HepG2 (cell line): ENCODE measurements at regions not wholly inside any gene's neighbourhood (a gene's known extent, or its start where the extent isn't known, plus 50 kb on each side); places are given as distances from the start of the nearest gene placed in this dataset.
A peak's percentile ranks its signal among the peaks of the same experiment; 100 is the strongest.

ENCODE experiments used
- ATAC-seq: fragments of 200-7000 bp; cut with Tn5 transposase; 3 replicates; pipeline ENCODE4 v1.9.1; 2020; ENCODE audit warnings: mild to moderate bottlenecking, moderate library complexity
- BruUV-seq: library from RNA; stranded (reverse); fragments of 400-500 nt; replicated peaks from 2 replicates; lab custom pipeline; 2021; lab: Mats Ljungman, UMichigan
- CTCF ChIA-PET: fragments of 300-600 bp; formaldehyde crosslinking; extraction: SDS; loops from one replicate; lab custom pipeline; 2021; ENCODE audit warnings: low total read pairs, inconsistent platforms, low intra/inter-chr PET ratio; lab: Yijun Ruan, JAX
- POLR2A ChIA-PET: fragments of 350-600 bp; sonication (Branson Sonifier 250); formaldehyde crosslinking; loops from one replicate; lab custom pipeline; 2020; ENCODE audit warnings: antibody characterized with exemption, inconsistent platforms; lab: Yijun Ruan, JAX
- DNase-seq: peaks from one replicate; pipeline ENCODE4 v3.0.0-alpha.2; 2015; ENCODE audit warnings: low spot score
- FAIRE-seq: peaks from 3 replicates; lab custom pipeline; 2011; peaks lifted over from hg19 to GRCh38; lab: Jason Lieb, UNC
- H2AFZ ChIP-seq: one replicate; pipeline ENCODE4 v1.6.1; 2011; ENCODE audit warnings: low read length, inconsistent platforms
- H3K27ac ChIP-seq: fragments of 300-600 bp; 3 replicates; pipeline ENCODE4 v1.8.0; 2011; ENCODE audit warnings: mixed run types, mild to moderate bottlenecking, mixed read lengths, low read length, inconsistent platforms; ENCODE audit not compliant: insufficient read depth; ENCODE audit errors: extremely low read length
- H3K27me3 ChIP-seq, 2 experiments: fragments of 200-600 bp in 1 of 2; 2 replicates in 1 of 2; 3 replicates in 1 of 2; pipeline versions ENCODE4 v1.6.0 to v1.8.0; 2011; ENCODE audit warnings: low read length in 2 of 2, mild to moderate bottlenecking in 2 of 2, moderate library complexity in 2 of 2, inconsistent platforms in 1 of 2; ENCODE audit not compliant: insufficient read depth in 2 of 2, control insufficient read depth in 1 of 2
- H3K36me3 ChIP-seq, 2 experiments: fragments of 200-600 bp in 1 of 2; replicated peaks in 1 of 2; 2 replicates in 1 of 2; 3 replicates in 1 of 2; pipeline versions ENCODE4 v1.5.1 to v1.8.0; 2011; ENCODE audit warnings: low read length in 2 of 2, inconsistent platforms in 1 of 2; ENCODE audit not compliant: insufficient read depth in 2 of 2, control insufficient read depth in 1 of 2
- H3K4me1 ChIP-seq: 2 replicates; pipeline ENCODE4 v1.5.1; 2012; ENCODE audit warnings: low read length, inconsistent platforms; ENCODE audit not compliant: insufficient read depth
- H3K4me2 ChIP-seq: 2 replicates; pipeline ENCODE4 v1.6.0; 2011; ENCODE audit warnings: low read depth, low read length, inconsistent platforms
- H3K4me3 ChIP-seq, 3 experiments: fragments of 200-600 bp in 1 of 3; sonication (generic), shearing (Covaris generic) in 1 of 3; replicated peaks in 1 of 3; 2 replicates each; pipeline ENCODE4 v1.5.1; 2011 to 2016; ENCODE audit warnings: low read length in 3 of 3, inconsistent platforms in 2 of 3, low read depth in 2 of 3, mild to moderate bottlenecking in 2 of 3, control low read depth in 1 of 3, mixed read lengths in 1 of 3; ENCODE audit not compliant: insufficient read depth in 1 of 3
- H3K79me2 ChIP-seq: one replicate; pipeline ENCODE4 v1.6.1; 2011; ENCODE audit warnings: low read length, inconsistent platforms; ENCODE audit not compliant: insufficient read depth
- H3K9ac ChIP-seq: 2 replicates; pipeline ENCODE4 v1.6.0; 2011; ENCODE audit warnings: mild to moderate bottlenecking, low read depth, low read length, inconsistent platforms; ENCODE audit not compliant: insufficient read depth
- H3K9me3 ChIP-seq: 2 replicates; pipeline ENCODE4 v1.5.1; 2012; ENCODE audit warnings: mild to moderate bottlenecking, low read length
- H4K20me1 ChIP-seq: 2 replicates; pipeline ENCODE4 v1.6.0; 2011; ENCODE audit warnings: inconsistent platforms, mild to moderate bottlenecking, low read length, moderate library complexity; ENCODE audit not compliant: insufficient read depth
- ELF3 ChIP-seq: IDR thresholded peaks from 2 replicates; pipeline ENCODE4 v1.6.1; 2016; ENCODE audit warnings: missing genetic modification reagents, missing compliant biosample characterization
- MIER2 ChIP-seq: IDR thresholded peaks from 2 replicates; pipeline ENCODE4 v1.6.1; 2016; ENCODE audit warnings: missing biosample characterization, missing genetic modification reagents
- PCBP2 ChIP-seq: fragments of 200-400 bp; formaldehyde crosslinking; optimal IDR thresholded peaks from 2 replicates; pipeline ENCODE3; 2018; ENCODE audit warnings: low read length, low read depth; ENCODE audit not compliant: poor library complexity, severe bottlenecking
- SIX4 ChIP-seq: sonication (generic); formaldehyde crosslinking; IDR thresholded peaks from 2 replicates; pipeline ENCODE4 v1.4.0; 2020; ENCODE audit warnings: missing genetic modification reagents
- SMC3 ChIP-seq: IDR thresholded peaks from 2 replicates; pipeline ENCODE4 v1.6.1; 2011; ENCODE audit warnings: low read length, improper control_type of control experiment
- STAG1 ChIP-seq: sonication (generic); formaldehyde crosslinking; IDR thresholded peaks from 2 replicates; pipeline ENCODE4 v1.4.0; 2020; ENCODE audit warnings: missing genetic modification reagents
- TAF1 ChIP-seq: sonication (generic); formaldehyde crosslinking; IDR thresholded peaks from 2 replicates; pipeline ENCODE4 v1.4.0; 2020; ENCODE audit warnings: missing genetic modification reagents
- THAP8 ChIP-seq: sonication (generic); formaldehyde crosslinking; IDR thresholded peaks from 2 replicates; pipeline ENCODE4 v1.5.1; 2020; ENCODE audit warnings: missing genetic modification reagents, mild to moderate bottlenecking, borderline replicate concordance
- ZFAT ChIP-seq: sonication (generic); formaldehyde crosslinking; conservative IDR thresholded peaks from 2 replicates; pipeline ENCODE4 v1.8.1; 2023; ENCODE audit warnings: missing genetic modification reagents, inconsistent platforms
- ZNF382 ChIP-seq: sonication (generic); formaldehyde crosslinking; IDR thresholded peaks from 2 replicates; pipeline ENCODE4 v1.5.0; 2020; ENCODE audit warnings: missing genetic modification reagents, mild to moderate bottlenecking, borderline replicate concordance
- ZNF639 ChIP-seq: conservative IDR thresholded peaks from 2 replicates; pipeline ENCODE4 v1.6.1; 2018; ENCODE audit warnings: missing genetic modification reagents
- ZNF749 ChIP-seq: sonication (generic); formaldehyde crosslinking; IDR thresholded peaks from 2 replicates; pipeline ENCODE4 v1.8.0; 2022; ENCODE audit warnings: mild to moderate bottlenecking, missing genetic modification reagents, moderate library complexity, borderline replicate concordance
- ZNF780A ChIP-seq: sonication (generic); formaldehyde crosslinking; IDR thresholded peaks from 2 replicates; pipeline ENCODE4 v1.8.0; 2022; ENCODE audit warnings: mild to moderate bottlenecking, missing genetic modification reagents, moderate library complexity
- WGBS: methylation state at CpG from one replicate; pipeline ENCODE4 v1.1.6; 2017; ENCODE audit warnings: low lambda C conversion rate; 5-methylcytosine and 5-hydroxymethylcytosine counted together
- in situ Hi-C: cut with HindIII; loops from 2 replicates; pipeline ENCODE4 v1.10.0; 2017; ENCODE audit warnings: low pct_unique_long_range_greater_than_20kb; ENCODE audit not compliant: extremely low pct_ligation_motif_present
- intact Hi-C: fragments of 100-400 bp; cut with micrococcal nuclease; formaldehyde crosslinking; loops from one replicate; pipeline ENCODE4 v1.10.0; 2022; ENCODE audit not compliant: unreplicated experiment
- TF ChIP-seq, protein P1 (sequence below): sonication (generic); formaldehyde crosslinking; IDR thresholded peaks from 2 replicates; pipeline ENCODE4 v1.5.0; 2020; ENCODE audit warnings: mild to moderate bottlenecking, missing genetic modification reagents, moderate library complexity
- TF ChIP-seq, protein P2 (sequence below): sonication (generic); formaldehyde crosslinking; conservative IDR thresholded peaks from 2 replicates; pipeline ENCODE4 v1.8.1; 2023; ENCODE audit warnings: missing genetic modification reagents

GRCh38 chr20:57061051-57061900 is 205.2 kb downstream of the BMP7 start:
- ATAC-seq = peak; percentile 85
- intact Hi-C loops = loop anchor here (5.0 kb wide), 1 partner anchor 509 kb away; no protein-coding TSS in a partner anchor

More at GRCh38 chr20:57061051-57061900, 205.2 kb downstream of the BMP7 start:
- in situ Hi-C loops = no loop called here
- H3K4me1 ChIP-seq = no peaks in the 10 kb centered on the region
- POLR2A ChIA-PET = no interaction called here
- 9% methylated on average over 14 of the region's 14 CpGs for WGBS
- no peak overlapping the region for H3K4me3 ChIP-seq
- no peak for DNase-seq
- BruUV-seq = no TSS peak
- H2AFZ ChIP-seq = no peak overlapping the region
- CTCF ChIA-PET = no interaction called here
- H3K36me3 ChIP-seq = no peaks in the 10 kb centered on the region
- no peaks in the 10 kb centered on the region for H3K9me3 ChIP-seq
- no peaks in the 10 kb centered on the region for H4K20me1 ChIP-seq
- H3K79me2 ChIP-seq = no peaks in the 10 kb centered on the region
- H3K9ac ChIP-seq = no peak overlapping the region
- FAIRE-seq = peak; percentile 66
- TF ChIP-seq STAG1 (CRISPR knock-in tag) (peak; percentile 60), ZNF749 (CRISPR knock-in tag) (no peak), ZNF780A (CRISPR knock-in tag) (no peak), SMC3 (peak; percentile 20; the same call in 1 of the 2 replicates), MIER2 (CRISPR knock-in tag) (no peak), ZFAT (CRISPR knock-in tag) (no peak), ELF3 (CRISPR knock-in tag) (no peak), ZNF382 (no peak), TAF1 (CRISPR knock-in tag) (no peak), THAP8 (CRISPR knock-in tag) (no peak), ZNF639 (CRISPR knock-in tag) (no peak), SIX4 (no peak), PCBP2 (no peak)
- TF ChIP-seq, protein P1, sequence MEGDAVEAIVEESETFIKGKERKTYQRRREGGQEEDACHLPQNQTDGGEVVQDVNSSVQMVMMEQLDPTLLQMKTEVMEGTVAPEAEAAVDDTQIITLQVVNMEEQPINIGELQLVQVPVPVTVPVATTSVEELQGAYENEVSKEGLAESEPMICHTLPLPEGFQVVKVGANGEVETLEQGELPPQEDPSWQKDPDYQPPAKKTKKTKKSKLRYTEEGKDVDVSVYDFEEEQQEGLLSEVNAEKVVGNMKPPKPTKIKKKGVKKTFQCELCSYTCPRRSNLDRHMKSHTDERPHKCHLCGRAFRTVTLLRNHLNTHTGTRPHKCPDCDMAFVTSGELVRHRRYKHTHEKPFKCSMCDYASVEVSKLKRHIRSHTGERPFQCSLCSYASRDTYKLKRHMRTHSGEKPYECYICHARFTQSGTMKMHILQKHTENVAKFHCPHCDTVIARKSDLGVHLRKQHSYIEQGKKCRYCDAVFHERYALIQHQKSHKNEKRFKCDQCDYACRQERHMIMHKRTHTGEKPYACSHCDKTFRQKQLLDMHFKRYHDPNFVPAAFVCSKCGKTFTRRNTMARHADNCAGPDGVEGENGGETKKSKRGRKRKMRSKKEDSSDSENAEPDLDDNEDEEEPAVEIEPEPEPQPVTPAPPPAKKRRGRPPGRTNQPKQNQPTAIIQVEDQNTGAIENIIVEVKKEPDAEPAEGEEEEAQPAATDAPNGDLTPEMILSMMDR (CRISPR knock-in tag) = peak; percentile 70
- TF ChIP-seq, protein P2, sequence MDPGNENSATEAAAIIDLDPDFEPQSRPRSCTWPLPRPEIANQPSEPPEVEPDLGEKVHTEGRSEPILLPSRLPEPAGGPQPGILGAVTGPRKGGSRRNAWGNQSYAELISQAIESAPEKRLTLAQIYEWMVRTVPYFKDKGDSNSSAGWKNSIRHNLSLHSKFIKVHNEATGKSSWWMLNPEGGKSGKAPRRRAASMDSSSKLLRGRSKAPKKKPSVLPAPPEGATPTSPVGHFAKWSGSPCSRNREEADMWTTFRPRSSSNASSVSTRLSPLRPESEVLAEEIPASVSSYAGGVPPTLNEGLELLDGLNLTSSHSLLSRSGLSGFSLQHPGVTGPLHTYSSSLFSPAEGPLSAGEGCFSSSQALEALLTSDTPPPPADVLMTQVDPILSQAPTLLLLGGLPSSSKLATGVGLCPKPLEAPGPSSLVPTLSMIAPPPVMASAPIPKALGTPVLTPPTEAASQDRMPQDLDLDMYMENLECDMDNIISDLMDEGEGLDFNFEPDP (CRISPR knock-in tag) = no peak
- no peak overlapping the region for H3K4me2 ChIP-seq
- H3K27ac ChIP-seq = no peak overlapping the region
- H3K27me3 ChIP-seq = peaks cover 2 to 30% of the 10 kb centered on the region in 2 experiments
